22Rv1 (cell line): ENCODE measurements at regions not wholly inside any gene's neighbourhood (a gene's known extent, or its start where the extent isn't known, plus 50 kb on each side); places are given as distances from the start of the nearest gene placed in this dataset.

Experiments
- ZFX ChIP-seq: fragments of 450-650 bp; IDR thresholded peaks from 2 replicates; pipeline ENCODE4 v1.6.1; 2017; ENCODE audit warnings: antibody characterized with exemption, borderline replicate concordance
- TF ChIP-seq, protein P1 (sequence below): fragments of 450-650 bp; IDR thresholded peaks from 2 replicates; pipeline ENCODE4 v1.5.1; 2017; ENCODE audit warnings: mild to moderate bottlenecking

DNA sequence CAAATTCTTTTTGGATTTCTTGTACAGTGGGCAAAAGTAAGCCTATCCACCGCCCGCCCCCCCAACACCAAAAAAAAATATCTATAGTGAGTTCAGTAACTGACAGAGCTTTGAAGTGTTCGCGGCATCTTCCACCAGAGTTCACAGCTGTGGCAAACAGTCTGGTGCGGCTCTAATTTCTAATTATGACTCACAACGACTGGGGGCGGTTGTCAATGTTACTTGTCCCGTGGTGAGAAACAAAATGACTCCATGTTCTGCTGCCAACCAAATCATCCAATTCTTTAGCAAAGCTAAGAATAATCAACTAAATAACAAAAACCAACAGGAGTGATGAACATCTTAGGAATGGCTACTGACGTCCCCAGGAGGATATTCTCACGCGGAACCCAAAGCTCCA is 392.5 kb upstream of the SALL3 start:
- TF ChIP-seq, protein P1, sequence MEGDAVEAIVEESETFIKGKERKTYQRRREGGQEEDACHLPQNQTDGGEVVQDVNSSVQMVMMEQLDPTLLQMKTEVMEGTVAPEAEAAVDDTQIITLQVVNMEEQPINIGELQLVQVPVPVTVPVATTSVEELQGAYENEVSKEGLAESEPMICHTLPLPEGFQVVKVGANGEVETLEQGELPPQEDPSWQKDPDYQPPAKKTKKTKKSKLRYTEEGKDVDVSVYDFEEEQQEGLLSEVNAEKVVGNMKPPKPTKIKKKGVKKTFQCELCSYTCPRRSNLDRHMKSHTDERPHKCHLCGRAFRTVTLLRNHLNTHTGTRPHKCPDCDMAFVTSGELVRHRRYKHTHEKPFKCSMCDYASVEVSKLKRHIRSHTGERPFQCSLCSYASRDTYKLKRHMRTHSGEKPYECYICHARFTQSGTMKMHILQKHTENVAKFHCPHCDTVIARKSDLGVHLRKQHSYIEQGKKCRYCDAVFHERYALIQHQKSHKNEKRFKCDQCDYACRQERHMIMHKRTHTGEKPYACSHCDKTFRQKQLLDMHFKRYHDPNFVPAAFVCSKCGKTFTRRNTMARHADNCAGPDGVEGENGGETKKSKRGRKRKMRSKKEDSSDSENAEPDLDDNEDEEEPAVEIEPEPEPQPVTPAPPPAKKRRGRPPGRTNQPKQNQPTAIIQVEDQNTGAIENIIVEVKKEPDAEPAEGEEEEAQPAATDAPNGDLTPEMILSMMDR, result no peak
- TF ChIP-seq ZFX, result no peak
